Activated CD8-positive, alpha-beta T cell treated with anti-CD3 and anti-CD28 coated beads for 36 hours (primary cell): ENCODE measurements at regions not wholly inside any gene's neighbourhood (a gene's known extent, or its start where the extent isn't known, plus 50 kb on each side); places are given as distances from the start of the nearest gene placed in this dataset.

Experiments
- ATAC-seq: fragments of 200-7000 bp; cut with Tn5 transposase; one replicate; pipeline ENCODE4 v1.10.0; 2021; ENCODE audit warnings: mild to moderate bottlenecking, moderate library complexity
- CTCF ChIA-PET: fragments of 350-600 bp; sonication (Branson Sonifier 250); formaldehyde crosslinking; loops from one replicate; lab custom pipeline; 2021; ENCODE audit warnings: antibody characterized with exemption; lab: Charles Lee
- POLR2A ChIA-PET: fragments of 350-600 bp; sonication (Branson Sonifier 250); formaldehyde crosslinking; loops from one replicate; lab custom pipeline; 2021; ENCODE audit warnings: antibody characterized with exemption; lab: Charles Lee
- DNase-seq: peaks from one replicate; pipeline ENCODE4 v3.0.0-alpha.2; 2020
- H3K27ac Mint-ChIP-seq: one replicate; pipeline ENCODE4 v1.8.0; 2021; ENCODE audit warnings: mild to moderate bottlenecking, mixed read lengths
- H3K27me3 Mint-ChIP-seq: one replicate; pipeline ENCODE4 v1.8.0; 2021; ENCODE audit warnings: mixed read lengths
- H3K36me3 Mint-ChIP-seq: one replicate; pipeline ENCODE4 v1.8.0; 2021; ENCODE audit warnings: low read depth, mixed read lengths
- H3K4me1 Mint-ChIP-seq: one replicate; pipeline ENCODE4 v1.8.0; 2021; ENCODE audit warnings: low read depth, mixed read lengths
- H3K4me3 Mint-ChIP-seq: one replicate; pipeline ENCODE4 v1.8.0; 2021; ENCODE audit warnings: mild to moderate bottlenecking, moderate library complexity, mixed read lengths
- H3K9me3 Mint-ChIP-seq: one replicate; pipeline ENCODE4 v1.8.0; 2021; ENCODE audit warnings: mixed read lengths
- intact Hi-C: fragments of 100-400 bp; cut with micrococcal nuclease; formaldehyde crosslinking; loops from one replicate; pipeline ENCODE4 v1.10.0; 2022
- TF ChIP-seq, protein P1 (sequence below): fragments of 200-600 bp; IDR thresholded peaks from one replicate; pipeline ENCODE4 v1.8.0; 2022; ENCODE audit warnings: antibody characterized with exemption, mild to moderate bottlenecking

- TF ChIP-seq, protein P1, sequence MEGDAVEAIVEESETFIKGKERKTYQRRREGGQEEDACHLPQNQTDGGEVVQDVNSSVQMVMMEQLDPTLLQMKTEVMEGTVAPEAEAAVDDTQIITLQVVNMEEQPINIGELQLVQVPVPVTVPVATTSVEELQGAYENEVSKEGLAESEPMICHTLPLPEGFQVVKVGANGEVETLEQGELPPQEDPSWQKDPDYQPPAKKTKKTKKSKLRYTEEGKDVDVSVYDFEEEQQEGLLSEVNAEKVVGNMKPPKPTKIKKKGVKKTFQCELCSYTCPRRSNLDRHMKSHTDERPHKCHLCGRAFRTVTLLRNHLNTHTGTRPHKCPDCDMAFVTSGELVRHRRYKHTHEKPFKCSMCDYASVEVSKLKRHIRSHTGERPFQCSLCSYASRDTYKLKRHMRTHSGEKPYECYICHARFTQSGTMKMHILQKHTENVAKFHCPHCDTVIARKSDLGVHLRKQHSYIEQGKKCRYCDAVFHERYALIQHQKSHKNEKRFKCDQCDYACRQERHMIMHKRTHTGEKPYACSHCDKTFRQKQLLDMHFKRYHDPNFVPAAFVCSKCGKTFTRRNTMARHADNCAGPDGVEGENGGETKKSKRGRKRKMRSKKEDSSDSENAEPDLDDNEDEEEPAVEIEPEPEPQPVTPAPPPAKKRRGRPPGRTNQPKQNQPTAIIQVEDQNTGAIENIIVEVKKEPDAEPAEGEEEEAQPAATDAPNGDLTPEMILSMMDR, result no peak
- no peaks in the 10 kb centered on the region for H3K9me3 Mint-ChIP-seq
- no peak overlapping the region for H3K4me3 Mint-ChIP-seq
- peaks cover 8% of the 10 kb centered on the region for H3K27me3 Mint-ChIP-seq
- H3K36me3 Mint-ChIP-seq, result no peaks in the 10 kb centered on the region
- H3K4me1 Mint-ChIP-seq, result peaks cover 8% of the 10 kb centered on the region
- ATAC-seq (no peak), DNase-seq (no peak)
- CTCF ChIA-PET, result no interaction called here
- intact Hi-C loops, result no loop called here
- no peak overlapping the region for H3K27ac Mint-ChIP-seq
- POLR2A ChIA-PET, result no interaction called here
These were observed 60.4 kb upstream of the BACE2 start for GRCh38 chr21:41107602-41108001.

- no peak overlapping the region for H3K4me3 Mint-ChIP-seq
- H3K4me1 Mint-ChIP-seq, result peaks cover 18% of the 10 kb centered on the region
- ChIA-PET CTCF (interaction anchor here (0.6 kb wide), 1 partner anchor 450 kb away, joined by 3 read pairs; no protein-coding TSS in a partner anchor), POLR2A (no interaction called here)
- no peak overlapping the region for H3K27ac Mint-ChIP-seq
- intact Hi-C loops, result no loop called here
- no peaks in the 10 kb centered on the region for H3K9me3 Mint-ChIP-seq
- DNase-seq, result no peak
- ATAC-seq, result no peak
- H3K36me3 Mint-ChIP-seq, result no peaks in the 10 kb centered on the region
- peaks cover 7% of the 10 kb centered on the region for H3K27me3 Mint-ChIP-seq
- TF ChIP-seq, protein P1, result no peak
These were observed 59.0 kb upstream of the BACE2 start for GRCh38 chr21:41108668-41109585.

DNA sequence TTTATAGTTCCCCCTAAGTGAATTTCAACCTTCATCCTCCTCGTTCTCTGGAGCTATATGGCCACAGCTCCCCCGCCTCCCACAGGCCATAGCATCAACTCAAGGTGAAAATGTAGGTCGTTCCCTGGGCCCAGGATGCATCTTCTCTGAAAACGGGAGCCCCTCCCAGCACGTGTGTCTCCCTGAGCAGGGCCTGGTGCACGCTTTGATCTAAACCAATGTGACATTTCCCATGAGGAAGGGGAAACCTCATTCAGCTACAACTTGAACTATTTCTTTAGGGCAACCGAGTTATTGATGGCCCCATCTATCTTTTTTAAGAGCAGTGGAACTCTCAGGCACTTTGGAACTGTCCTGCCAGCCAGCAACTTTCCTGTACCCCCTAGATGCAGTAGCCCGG, 57.8 kb upstream of the BACE2 start:
- H3K27ac Mint-ChIP-seq, result no peak overlapping the region
- POLR2A ChIA-PET, result no interaction called here
- H3K4me3 Mint-ChIP-seq, result no peak overlapping the region
- DNase-seq, result no peak
- CTCF ChIA-PET, result interaction anchor here (0.8 to 1.4 kb wide), 2 partner anchors 13 to 39 kb away, joined by 3 read pairs; no protein-coding TSS in a partner anchor
- no peak for ATAC-seq
- TF ChIP-seq, protein P1, result no peak
- intact Hi-C loops, result no loop called here
- H3K27me3 Mint-ChIP-seq, result no peaks in the 10 kb centered on the region
- peaks cover 18% of the 10 kb centered on the region for H3K4me1 Mint-ChIP-seq
- no peaks in the 10 kb centered on the region for H3K36me3 Mint-ChIP-seq
- H3K9me3 Mint-ChIP-seq, result no peaks in the 10 kb centered on the region

DNA sequence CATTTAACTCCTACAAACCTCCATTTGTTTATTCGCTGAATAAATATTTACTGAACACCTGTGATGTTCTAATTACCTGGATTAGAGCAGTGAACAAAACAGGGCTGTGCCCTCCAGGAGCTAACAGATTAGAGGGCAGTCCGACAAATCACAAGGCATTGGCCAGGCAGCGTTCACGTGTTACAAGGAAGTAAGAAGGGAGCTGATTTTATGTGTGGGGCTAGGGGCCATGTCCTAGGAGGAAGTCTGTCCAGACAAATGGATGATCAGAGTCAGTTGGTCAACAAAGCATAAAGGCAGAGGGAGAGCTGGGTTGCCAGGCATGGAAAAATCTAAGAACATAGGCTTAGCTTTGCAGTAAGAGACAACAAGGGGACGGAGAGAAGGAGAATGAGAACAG, 57.3 kb upstream of the BACE2 start:
- peaks cover 18% of the 10 kb centered on the region for H3K4me1 Mint-ChIP-seq
- ChIA-PET POLR2A (no interaction called here), CTCF (interaction anchor here (0.8 to 1.4 kb wide), 2 partner anchors 12 to 39 kb away, joined by 3 read pairs; no protein-coding TSS in a partner anchor)
- TF ChIP-seq, protein P1, result no peak
- ATAC-seq (no peak), DNase-seq (no peak)
- no peaks in the 10 kb centered on the region for H3K27me3 Mint-ChIP-seq
- no peak overlapping the region for H3K27ac Mint-ChIP-seq
- H3K9me3 Mint-ChIP-seq, result no peaks in the 10 kb centered on the region
- H3K36me3 Mint-ChIP-seq, result no peaks in the 10 kb centered on the region
- intact Hi-C loops, result no loop called here
- no peak overlapping the region for H3K4me3 Mint-ChIP-seq

DNA sequence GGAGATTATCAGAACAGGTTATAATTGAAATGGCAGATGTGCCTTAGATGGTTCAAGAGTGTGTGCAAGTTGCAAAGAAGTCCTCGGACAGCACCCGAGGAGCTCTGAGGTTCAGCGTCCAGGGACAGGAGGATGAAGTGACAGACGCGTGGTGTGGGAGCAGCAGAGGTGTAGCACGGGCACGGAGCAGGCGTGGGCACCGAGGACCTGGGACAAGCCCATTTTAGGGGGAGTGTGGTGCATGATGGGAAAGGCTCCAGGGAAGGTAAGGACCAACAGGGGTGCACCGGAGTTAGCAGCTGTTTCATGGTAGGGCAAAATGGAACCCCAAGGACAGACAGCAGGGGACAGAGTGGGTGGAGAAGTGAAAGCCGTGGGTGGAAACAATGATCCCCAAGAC, 56.3 kb upstream of the BACE2 start:
- DNase-seq, result no peak
- no peak for ATAC-seq
- POLR2A ChIA-PET, result no interaction called here
- Mint-ChIP-seq H3K4me1 (peaks cover 18% of the 10 kb centered on the region), H3K36me3 (no peaks in the 10 kb centered on the region), H3K27ac (no peak overlapping the region), H3K27me3 (no peaks in the 10 kb centered on the region), H3K4me3 (no peak overlapping the region), H3K9me3 (no peaks in the 10 kb centered on the region)
- intact Hi-C loops, result no loop called here
- CTCF ChIA-PET, result interaction anchor here (0.6 kb wide), 1 partner anchor 783 kb away, joined by 3 read pairs; no protein-coding TSS in a partner anchor
- TF ChIP-seq, protein P1, result no peak
